A549 (cell line): ENCODE measurements at regions not wholly inside any gene's neighbourhood (a gene's known extent, or its start where the extent isn't known, plus 50 kb on each side); places are given as distances from the start of the nearest gene placed in this dataset.

Experiments used
- ATAC-seq, 2 experiments: fragments of 200-7000 bp in 1 of 2; fragments of >200 bp in 1 of 2; cut with Nextera tagmentation in 1 of 2; cut with Tn5 transposase in 1 of 2; 3 replicates each; pipeline versions ENCODE4 v1.8.0 to v1.9.1; 2018 to 2020; ENCODE audit warnings: mild to moderate bottlenecking in 1 of 2, moderate library complexity in 1 of 2
- CTCF ChIA-PET: fragments of 300-600 bp; sonication (Branson Sonifier 250); formaldehyde crosslinking; extraction: SDS; loops from one replicate; lab custom pipeline; 2021; ENCODE audit warnings: antibody characterized with exemption, inconsistent platforms; lab: Yijun Ruan, JAX
- POLR2A ChIA-PET: fragments of 350-600 bp; formaldehyde crosslinking; extraction: SDS; loops from one replicate; lab custom pipeline; 2021; ENCODE audit warnings: antibody characterized with exemption, inconsistent platforms; lab: Yijun Ruan, JAX
- DNase-seq, 2 experiments: peaks; one replicate each; pipeline versions ENCODE4 v3.0.0 to v3.0.0-alpha.2; 2011 to 2016; ENCODE audit warnings: low read depth in 1 of 2, low spot score in 1 of 2
- FAIRE-seq: peaks from 2 replicates; lab custom pipeline; 2011; peaks lifted over from hg19 to GRCh38; lab: Jason Lieb, UNC
- H3K27ac ChIP-seq, 2 experiments: fragments of >200 bp; sonication (Bioruptor Twin); formaldehyde crosslinking; 3 replicates each; pipeline ENCODE4 v1.5.1; 2016 to 2017
- H3K4me1 ChIP-seq: fragments of >200 bp; sonication (Bioruptor Twin); formaldehyde crosslinking; 3 replicates; pipeline ENCODE4 v1.6.1; 2016
- H3K4me2 ChIP-seq: fragments of >200 bp; sonication (Bioruptor Twin); formaldehyde crosslinking; 3 replicates; pipeline ENCODE4 v1.6.1; 2016
- H3K4me3 ChIP-seq: fragments of >200 bp; sonication (Bioruptor Twin); formaldehyde crosslinking; 3 replicates; pipeline ENCODE4 v1.5.1; 2016
- H3K9me3 ChIP-seq: fragments of >200 bp; sonication (Bioruptor Twin); formaldehyde crosslinking; 3 replicates; pipeline ENCODE4 v1.6.1; 2016
- BCL3 ChIP-seq: fragments of >200 bp; sonication (Bioruptor Twin); formaldehyde crosslinking; IDR thresholded peaks from 3 replicates; pipeline ENCODE4 v1.6.1; 2016
- BHLHE40 ChIP-seq: IDR thresholded peaks from 2 replicates; pipeline ENCODE4 v1.6.1; 2012; ENCODE audit warnings: low read depth, low read length, inconsistent platforms
- CBX2 ChIP-seq: fragments of 200-600 bp; sonication (generic); IDR thresholded peaks from 2 replicates; pipeline ENCODE4 v1.6.1; 2016; ENCODE audit warnings: low read depth, mild to moderate bottlenecking, borderline replicate concordance
- CHD2 ChIP-seq: fragments of 150-350 bp; IDR thresholded peaks from 2 replicates; pipeline ENCODE4 v1.6.1; 2014; ENCODE audit warnings: low read length; ENCODE audit not compliant: partially characterized antibody
- EP300 ChIP-seq, 2 experiments: fragments of >200 bp; sonication (Bioruptor Twin); formaldehyde crosslinking; IDR thresholded peaks; 2 replicates in 1 of 2; 3 replicates in 1 of 2; pipeline ENCODE4 v1.6.1; 2016 to 2017
- ESRRA ChIP-seq: fragments of 150-350 bp; IDR thresholded peaks from 2 replicates; pipeline ENCODE4 v1.6.1; 2014; ENCODE audit warnings: mild to moderate bottlenecking, low read length, borderline replicate concordance
- FOSL2 ChIP-seq, 2 experiments: fragments of 450-650 bp in 1 of 2; fragments of >200 bp in 1 of 2; sonication (Bioruptor Twin) in 1 of 2; formaldehyde crosslinking; IDR thresholded peaks; 2 replicates each; pipeline versions ENCODE4 v1.5.0 to v1.6.1; 2016 to 2020; ENCODE audit warnings: mild to moderate bottlenecking in 1 of 2, moderate library complexity in 1 of 2
- HDAC2 ChIP-seq: fragments of 200-600 bp; sonication (generic); IDR thresholded peaks from 2 replicates; pipeline ENCODE4 v1.6.1; 2016
- HEYL ChIP-seq: fragments of 250-450 bp; sonication (Bioruptor Pico); IDR thresholded peaks from 2 replicates; pipeline ENCODE4 v1.8.0; 2021; ENCODE audit warnings: mild to moderate bottlenecking, moderate library complexity
- HOXB13 ChIP-seq: fragments of 250-450 bp; sonication (Bioruptor Pico); IDR thresholded peaks from 2 replicates; pipeline ENCODE4 v1.5.0; 2020; ENCODE audit warnings: low read depth, mild to moderate bottlenecking, moderate library complexity
- HOXB5 ChIP-seq: fragments of 250-450 bp; sonication (Bioruptor Pico); IDR thresholded peaks from 2 replicates; pipeline ENCODE4 v1.5.0; 2020; ENCODE audit warnings: mild to moderate bottlenecking, moderate library complexity
- KDM1A ChIP-seq: fragments of 200-600 bp; sonication (generic); IDR thresholded peaks from 2 replicates; pipeline ENCODE4 v1.6.1; 2016; ENCODE audit warnings: low read depth, mild to moderate bottlenecking
- KDM5A ChIP-seq: fragments of 200-600 bp; sonication (generic); IDR thresholded peaks from 2 replicates; pipeline ENCODE4 v1.6.1; 2016; ENCODE audit warnings: antibody characterized with exemption, mild to moderate bottlenecking
- MAFK ChIP-seq: fragments of 450-650 bp; IDR thresholded peaks from 2 replicates; pipeline ENCODE4 v1.6.1; 2014; ENCODE audit not compliant: partially characterized antibody
- MYC ChIP-seq: IDR thresholded peaks from 2 replicates; pipeline ENCODE4 v1.6.1; 2012; ENCODE audit warnings: mild to moderate bottlenecking, inconsistent platforms, low read length, improper control_type of control experiment, borderline replicate concordance
- NFE2L2 ChIP-seq: fragments of 150-350 bp; conservative IDR thresholded peaks from 2 replicates; pipeline ENCODE4 v1.6.1; 2014; ENCODE audit warnings: low read length
- NR3C1 ChIP-seq: fragments of >200 bp; sonication (Bioruptor Twin); formaldehyde crosslinking; IDR thresholded peaks from 3 replicates; pipeline ENCODE4 v1.6.1; 2017
- PHF8 ChIP-seq: fragments of 200-600 bp; sonication (generic); IDR thresholded peaks from 2 replicates; pipeline ENCODE4 v1.6.1; 2016; ENCODE audit warnings: low read depth, mild to moderate bottlenecking, antibody characterized with exemption, moderate library complexity, borderline replicate concordance
- POLR2AphosphoS2 ChIP-seq: conservative IDR thresholded peaks from 2 replicates; pipeline ENCODE4 v1.6.1; 2012; ENCODE audit warnings: low read length, improper control_type of control experiment, inconsistent platforms
- RARB ChIP-seq: fragments of 250-450 bp; sonication (Bioruptor Pico); IDR thresholded peaks from 2 replicates; pipeline ENCODE4 v1.8.0; 2021; ENCODE audit warnings: mild to moderate bottlenecking, moderate library complexity
- RCOR1 ChIP-seq: fragments of 150-350 bp; IDR thresholded peaks from 2 replicates; pipeline ENCODE4 v1.6.1; 2014; ENCODE audit warnings: antibody characterized with exemption, low read length, low read depth
- RFX5 ChIP-seq: fragments of 450-650 bp; IDR thresholded peaks from 2 replicates; pipeline ENCODE4 v1.7.1; 2014; ENCODE audit warnings: antibody characterized with exemption, mild to moderate bottlenecking, moderate library complexity
- TFCP2L1 ChIP-seq: fragments of 250-450 bp; sonication (Bioruptor Pico); IDR thresholded peaks from 2 replicates; pipeline ENCODE4 v1.5.0; 2021; ENCODE audit warnings: mild to moderate bottlenecking
- TP53 ChIP-seq: fragments of 250-450 bp; sonication (Bioruptor Pico); IDR thresholded peaks from 2 replicates; pipeline ENCODE4 v1.5.0; 2021; ENCODE audit warnings: mild to moderate bottlenecking, moderate library complexity
- USF2 ChIP-seq: fragments of 450-650 bp; IDR thresholded peaks from 2 replicates; pipeline ENCODE4 v1.6.1; 2014; ENCODE audit warnings: antibody characterized with exemption
- ZC3H11A ChIP-seq: fragments of 450-650 bp; IDR thresholded peaks from 2 replicates; pipeline ENCODE4 v1.6.1; 2014; ENCODE audit warnings: antibody characterized with exemption, mild to moderate bottlenecking
- ZFP36 ChIP-seq: fragments of 450-650 bp; IDR thresholded peaks from 2 replicates; pipeline ENCODE4 v1.6.1; 2014; ENCODE audit warnings: borderline replicate concordance; ENCODE audit not compliant: partially characterized antibody
- ZNF302 ChIP-seq: fragments of 250-450 bp; sonication (Bioruptor Pico); IDR thresholded peaks from 2 replicates; pipeline ENCODE4 v1.9.0; 2021; ENCODE audit warnings: inconsistent platforms, mild to moderate bottlenecking, moderate library complexity
- ZSCAN20 ChIP-seq: fragments of 250-450 bp; sonication (Bioruptor Pico); IDR thresholded peaks from 2 replicates; pipeline ENCODE4 v1.8.0; 2022; ENCODE audit warnings: mild to moderate bottlenecking, moderate library complexity
- WGBS: methylation state at CpG from one replicate; pipeline ENCODE4 v1.1.6; 2017; ENCODE audit errors: missing lambda C conversion rate; 5-methylcytosine and 5-hydroxymethylcytosine counted together

- Histone ChIP-seq H3K4me3 (no peak overlapping the region), H3K27ac (no peak overlapping the region), H3K4me2 (no peak overlapping the region), H3K9me3 (no peaks in the 10 kb centered on the region), H3K4me1 (no peaks in the 10 kb centered on the region)
- CTCF ChIA-PET, result no interaction called here
- 7% methylated on average over 1 of the region's 1 CpG for WGBS
- POLR2A ChIA-PET, result no interaction called here
- DNase-seq (no peak), ATAC-seq (no peak), FAIRE-seq (no peak)
- no peak for TF ChIP-seq RCOR1
- no peak for TF ChIP-seq PHF8
- TF ChIP-seq KDM5A, result no peak
- no peak for TF ChIP-seq TFCP2L1 (CRISPR knock-in tag)
- no peak for TF ChIP-seq CHD2
- no peak for TF ChIP-seq EP300 (IDR thresholded peaks at IDR 0.05)
- TF ChIP-seq HOXB5, result no peak
- no peak for TF ChIP-seq ZNF302 (CRISPR knock-in tag)
These were observed 68.2 kb upstream of the C1orf87 start for GRCh38 chr1:60141743-60142142.

- no peaks in the 10 kb centered on the region for H3K4me1 ChIP-seq
- POLR2A ChIA-PET, result no interaction called here
- H3K9me3 ChIP-seq, result no peaks in the 10 kb centered on the region
- H3K4me3 ChIP-seq, result no peak overlapping the region
- DNase-seq (no peak), FAIRE-seq (no peak), ATAC-seq (no peak)
- CTCF ChIA-PET, result no interaction called here
- no peak overlapping the region for H3K4me2 ChIP-seq
- no peak overlapping the region for H3K27ac ChIP-seq
- no peak for TF ChIP-seq ZFP36
- TF ChIP-seq RFX5, result no peak
- no peak for TF ChIP-seq ZC3H11A
- no peak for TF ChIP-seq MYC
- TF ChIP-seq BHLHE40, result no peak
- no peak for TF ChIP-seq CBX2
- TF ChIP-seq FOSL2 (IDR thresholded peaks at IDR 0.05), result no peak
- no peak for TF ChIP-seq FOSL2 (CRISPR knock-in tag; IDR thresholded peaks at IDR 0.05)
- no peak for TF ChIP-seq HDAC2
- TF ChIP-seq NFE2L2, result no peak
- no peak for TF ChIP-seq BCL3
- no peak for TF ChIP-seq KDM5A
- TF ChIP-seq CHD2, result no peak
- TF ChIP-seq MAFK, result no peak
- TF ChIP-seq POLR2AphosphoS2, result no peak
- TF ChIP-seq USF2, result no peak
- TF ChIP-seq NR3C1, result no peak
- no peak for TF ChIP-seq KDM1A
- TF ChIP-seq ESRRA, result no peak
- TF ChIP-seq ZSCAN20, result no peak
- WGBS, result 24% methylated on average over 4 of the region's 4 CpGs
These were observed 67.7 kb upstream of the C1orf87 start for GRCh38 chr1:60141276-60141675.

DNA sequence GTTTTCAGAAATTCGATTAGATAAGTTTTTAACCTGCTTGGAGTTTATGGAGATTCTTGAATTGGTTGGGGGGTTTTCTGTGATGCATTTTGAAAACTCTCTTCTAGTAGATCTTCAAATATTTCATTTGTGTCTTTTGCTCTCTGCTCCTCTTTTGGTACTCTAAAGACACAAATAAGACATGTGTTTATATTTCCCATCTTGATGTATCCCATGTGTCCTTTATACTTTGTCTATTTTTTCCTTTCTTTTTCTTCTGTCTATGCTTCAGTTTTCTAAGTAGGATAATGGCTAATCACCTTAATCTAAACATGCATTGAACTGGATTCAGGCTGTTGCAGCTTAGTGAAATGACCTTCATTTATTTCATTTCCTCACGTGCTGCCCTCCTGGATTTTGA is 63.8 kb upstream of the C1orf87 start:
- CTCF ChIA-PET, result no interaction called here
- no peak for DNase-seq
- WGBS, result 0% methylated on average over 2 of the region's 2 CpGs
- Histone ChIP-seq H3K9me3 (no peaks in the 10 kb centered on the region), H3K27ac (no peak overlapping the region), H3K4me3 (no peak overlapping the region), H3K4me2 (no peak overlapping the region), H3K4me1 (no peaks in the 10 kb centered on the region)
- TF ChIP-seq BCL3, result no peak
- TF ChIP-seq HOXB13, result no peak
- TF ChIP-seq ZNF302 (CRISPR knock-in tag), result no peak
- TF ChIP-seq ZFP36, result no peak
- no peak for TF ChIP-seq TP53
- no peak for TF ChIP-seq TFCP2L1 (CRISPR knock-in tag)
- no peak for TF ChIP-seq MYC
- no peak for TF ChIP-seq RARB (CRISPR knock-in tag)
- TF ChIP-seq HEYL (CRISPR knock-in tag), result no peak
- no peak for FAIRE-seq
- POLR2A ChIA-PET, result no interaction called here
- ATAC-seq, result no peak
